Prostate gland (tissue), 2 donors: ENCODE measurements at regions not wholly inside any gene's neighbourhood (a gene's known extent, or its start where the extent isn't known, plus 50 kb on each side); places are given as distances from the start of the nearest gene placed in this dataset.

Experiments
- CTCF ChIP-seq, 4 experiments: fragments of 200-600 bp in 2 of 4; fragments of 450-650 bp in 2 of 4; sonication (generic) in 2 of 4; IDR thresholded peaks; 1 replicate in 3 of 4; 2 replicates in 1 of 4; pipeline ENCODE4 v1.5.1; 2016 to 2019; ENCODE audit warnings: antibody characterized with exemption in 4 of 4, mild to moderate bottlenecking in 2 of 4, moderate library complexity in 2 of 4
- POLR2A ChIP-seq: fragments of 450-650 bp; IDR thresholded peaks from one replicate; pipeline ENCODE4 v1.6.1; 2016; ENCODE audit warnings: antibody characterized with exemption, mild to moderate bottlenecking

DNA sequence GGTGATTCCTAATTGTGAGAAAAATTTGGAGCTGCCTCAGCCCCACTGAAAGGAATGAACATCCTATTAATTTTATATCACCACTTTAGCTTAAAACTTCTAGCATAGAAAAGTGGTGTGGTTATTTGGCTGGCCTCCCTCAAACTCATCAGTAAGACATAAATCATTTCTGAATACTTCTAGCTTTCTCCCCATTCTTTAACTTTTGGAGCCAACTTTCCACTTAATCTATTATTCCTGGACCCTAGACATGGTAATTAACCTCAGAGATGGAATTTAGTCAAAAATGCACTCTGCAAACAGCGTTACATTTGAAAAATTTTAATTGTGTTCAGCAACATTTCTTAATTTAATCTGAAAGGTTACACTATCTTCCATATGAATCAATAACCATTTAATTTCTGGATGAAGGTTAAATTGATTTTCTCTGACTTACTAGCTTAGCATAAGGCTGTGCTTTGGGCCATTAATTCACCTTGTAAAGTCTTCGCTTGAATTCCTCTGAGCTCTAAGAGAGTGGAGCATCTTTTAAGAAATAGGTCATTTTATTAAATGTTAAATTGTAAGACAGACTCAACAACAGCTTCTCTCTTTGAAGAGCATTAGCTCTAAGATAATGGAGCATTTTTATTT, 753.6 kb upstream of the STXBP6 start:
- no peak for TF ChIP-seq CTCF (IDR thresholded peaks at IDR 0.05)
- TF ChIP-seq POLR2A: no peak
